HEK293 (cell line): ENCODE measurements at regions not wholly inside any gene's neighbourhood (a gene's known extent, or its start where the extent isn't known, plus 50 kb on each side); places are given as distances from the start of the nearest gene placed in this dataset.

Experiments
- ZFHX2 ChIP-seq: fragments of 450-650 bp; formaldehyde crosslinking; conservative IDR thresholded peaks from 2 replicates; pipeline ENCODE4 v1.5.1; 2016; ENCODE audit warnings: missing biosample characterization, missing genetic modification characterization
- ZNF544 ChIP-seq: fragments of 450-650 bp; formaldehyde crosslinking; IDR thresholded peaks from 2 replicates; pipeline ENCODE4 v1.5.0; 2017; ENCODE audit warnings: missing biosample characterization, missing genetic modification characterization

DNA sequence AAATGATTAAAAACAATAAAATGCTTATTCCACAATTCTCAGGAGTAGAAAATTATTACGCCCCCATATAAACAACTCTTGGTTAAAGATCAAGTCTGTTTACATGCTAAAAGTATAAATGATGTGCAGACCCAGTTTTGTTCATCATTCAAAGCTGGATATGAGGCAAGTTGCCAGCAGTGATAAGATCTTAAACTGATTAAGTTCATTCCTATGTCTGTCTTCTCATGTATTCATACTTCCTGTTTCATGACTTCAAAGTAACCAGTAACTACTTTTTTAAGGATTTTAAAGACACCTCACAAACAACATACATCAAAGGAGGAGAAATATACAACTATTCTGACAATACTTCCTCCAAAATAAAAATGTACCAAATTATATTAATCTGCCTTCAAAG lies 55.0 kb upstream of the ARHGAP32 start:
- TF ChIP-seq ZNF544 (tag by site-specific recombination) = no peak
- TF ChIP-seq ZFHX2 (tag by site-specific recombination) = no peak
